Fibroblast of mammary gland (primary cell): ENCODE measurements at regions not wholly inside any gene's neighbourhood (a gene's known extent, or its start where the extent isn't known, plus 50 kb on each side); places are given as distances from the start of the nearest gene placed in this dataset.

Experiments
- DNase-seq: peaks from one replicate; pipeline ENCODE4 v3.0.0-alpha.2; 2010; ENCODE audit warnings: low read depth
- H3K4me3 ChIP-seq: 2 replicates; pipeline ENCODE4 v1.5.1; 2011; ENCODE audit warnings: low read depth, mild to moderate bottlenecking, low read length, moderate library complexity; ENCODE audit not compliant: control insufficient read depth
- CTCF ChIP-seq: conservative IDR thresholded peaks from 2 replicates; pipeline ENCODE4 v1.5.1; 2011; ENCODE audit warnings: low read depth, low read length, inconsistent platforms; ENCODE audit not compliant: control insufficient read depth, insufficient read depth

GRCh38 chr1:221478050-221478949, 263.6 kb downstream of the DUSP10 start:
- peak; percentile 90 for DNase-seq
- peak; percentile 97 for TF ChIP-seq CTCF
- no peak overlapping the region for H3K4me3 ChIP-seq

GRCh38 chr1:221487781-221488524, 253.9 kb downstream of the DUSP10 start:
- peak; percentile 90 for DNase-seq
- TF ChIP-seq CTCF = no peak
- H3K4me3 ChIP-seq = no peak overlapping the region

GRCh38 chr1:221488550-221488949, 253.3 kb downstream of the DUSP10 start:
- no peak for TF ChIP-seq CTCF

GRCh38 chr1:221494670-221495069, 247.2 kb downstream of the DUSP10 start:
- no peak for TF ChIP-seq CTCF
- peak; percentile 33 for DNase-seq
- H3K4me3 ChIP-seq = no peak overlapping the region

More at GRCh38 chr1:221488550-221488949, 253.3 kb downstream of the DUSP10 start:
- no peak for DNase-seq
- no peak overlapping the region for H3K4me3 ChIP-seq

- no peak for DNase-seq
- no peak for TF ChIP-seq CTCF
- no peak overlapping the region for H3K4me3 ChIP-seq
Measured at GRCh38 chr1:221497046-221497445, 244.8 kb downstream of the DUSP10 start.

- H3K4me3 ChIP-seq = no peak overlapping the region
- no peak for DNase-seq
- TF ChIP-seq CTCF = no peak
Measured at GRCh38 chr1:221503268-221503667, 238.6 kb downstream of the DUSP10 start.
